ENCODE measurements at regions not wholly inside any gene's neighbourhood (a gene's known extent, or its start where the extent isn't known, plus 50 kb on each side); places are given as distances from the start of the nearest gene placed in this dataset.
"Not testable (repeated sequence)": the region's sequence is repeated elsewhere in the genome, so short reads cannot be mapped to it uniquely, and the experiment has no call there.

GRCh38 chr10:22467393-22467792, 122.1 kb downstream of the SPAG6 start:
- DNase-seq (ENCODE audit: low spot score); FAIRE-seq: not testable (repeated sequence)

DNA sequence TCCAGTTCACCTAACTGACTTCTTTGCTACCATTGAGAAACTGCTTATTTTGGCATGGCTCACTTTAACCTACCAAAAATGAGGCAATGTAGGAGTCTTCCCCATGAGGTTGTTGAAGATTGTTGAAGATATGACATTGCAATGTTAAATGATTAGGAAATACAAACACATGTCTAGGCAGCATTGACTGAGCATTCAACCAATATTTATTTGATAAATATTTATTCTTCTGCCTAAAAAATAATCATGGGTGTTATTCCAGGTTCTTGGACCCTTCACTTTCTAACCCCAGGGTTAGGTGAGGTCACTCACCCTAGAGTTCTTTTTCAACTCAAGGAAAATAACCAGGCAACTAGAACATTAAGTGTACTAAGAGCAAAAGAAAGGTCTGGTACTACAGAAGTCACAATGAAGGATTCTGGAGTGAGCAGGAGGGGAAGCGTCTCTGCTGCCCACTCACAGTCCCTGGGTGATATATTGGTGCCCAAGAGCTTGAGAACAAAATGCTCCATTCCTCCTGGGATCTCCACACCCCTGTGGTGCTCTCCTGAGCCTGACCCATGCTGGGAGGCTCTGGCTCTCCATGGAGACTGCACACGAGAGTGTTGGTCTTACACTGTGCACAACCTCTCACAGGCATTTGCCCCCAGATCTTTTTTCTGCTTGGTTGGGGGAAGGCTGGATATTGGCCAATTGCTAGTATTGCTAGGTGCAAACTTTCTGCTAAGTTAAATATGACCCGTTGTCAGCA, 123.4 kb downstream of the SPAG6 start:
- no peak for DNase-seq (ENCODE audit: low spot score)
- FAIRE-seq = no peak

- no peak for FAIRE-seq
- no peak for DNase-seq (ENCODE audit: low spot score)
Measured at GRCh38 chr10:22473044-22473443, 127.7 kb downstream of the SPAG6 start.

- FAIRE-seq (no peak), DNase-seq (ENCODE audit: low spot score) (no peak)
Measured at GRCh38 chr10:22473459-22473858, 128.2 kb downstream of the SPAG6 start.

GRCh38 chr10:22475651-22476600, 130.6 kb downstream of the SPAG6 start:
- DNase-seq (ENCODE audit: low spot score) = no peak
- no peak for FAIRE-seq

- DNase-seq (ENCODE audit: low spot score) (no peak), FAIRE-seq (no peak)
Measured at GRCh38 chr10:22476601-22477321, 131.5 kb downstream of the SPAG6 start.

GRCh38 chr10:22477334-22478287, 132.3 kb downstream of the SPAG6 start:
- DNase-seq (ENCODE audit: low spot score) (no peak), FAIRE-seq (no peak)

GRCh38 chr10:22478555-22479334, 133.4 kb downstream of the SPAG6 start:
- DNase-seq (ENCODE audit: low spot score) = no peak
- FAIRE-seq = no peak

DNA sequence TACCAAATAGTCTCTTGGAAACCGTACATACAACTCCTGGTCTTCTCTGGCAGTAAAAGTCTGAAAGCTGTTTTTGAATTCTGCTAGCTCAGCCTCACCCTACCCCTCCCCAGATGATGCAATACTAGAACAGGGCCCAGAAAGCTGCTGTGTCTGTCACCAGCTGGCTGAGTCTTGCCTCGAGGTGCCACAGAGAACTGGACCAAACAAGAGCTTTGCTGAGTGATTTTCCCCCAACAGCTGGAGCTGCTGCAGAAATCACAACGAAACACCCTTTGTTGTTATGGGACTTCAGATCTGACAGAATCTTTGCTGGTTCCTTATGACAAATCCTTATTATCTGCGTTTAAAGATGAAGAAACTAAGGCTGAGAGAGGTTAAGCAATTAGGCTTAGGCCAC, 134.1 kb downstream of the SPAG6 start:
- no peak for DNase-seq (ENCODE audit: low spot score)
- no peak for FAIRE-seq

DNA sequence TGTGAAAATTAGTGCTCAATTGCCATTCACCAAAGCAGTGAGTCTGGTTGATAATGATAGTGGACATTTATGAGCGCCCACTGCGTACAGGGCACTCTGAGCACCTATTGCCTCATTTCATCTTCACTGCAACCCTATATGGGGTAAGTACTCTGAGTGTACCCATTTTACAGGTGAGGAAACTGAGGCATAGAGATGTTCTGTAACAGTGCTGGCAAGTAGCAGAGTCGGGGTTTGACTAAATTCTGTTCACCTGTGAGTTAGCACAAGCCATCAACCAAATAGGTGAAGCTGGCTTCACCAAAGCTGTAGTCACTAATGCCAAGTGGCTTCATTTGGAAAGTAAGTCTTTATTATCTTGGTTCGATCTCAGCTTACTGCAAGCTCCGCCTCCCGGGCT, 135.8 kb downstream of the SPAG6 start:
- FAIRE-seq = no peak
- DNase-seq (ENCODE audit: low spot score) = no peak

- peak; percentile 80 for FAIRE-seq
- peak; percentile 51 for DNase-seq (ENCODE audit: low spot score)
Measured at GRCh38 chr10:22481687-22482539, 136.6 kb downstream of the SPAG6 start.

- DNase-seq (ENCODE audit: low spot score) = no peak
- FAIRE-seq = no peak
Measured at GRCh38 chr10:22483132-22483531, 137.8 kb downstream of the SPAG6 start.
